GM19328 (cell line): ENCODE measurements at regions not wholly inside any gene's neighbourhood (a gene's known extent, or its start where the extent isn't known, plus 50 kb on each side); places are given as distances from the start of the nearest gene placed in this dataset.

Experiments used
- ATAC-seq: cut with Tn5 transposase; IDR thresholded peaks from one replicate; pipeline ENCODE4 v1.9.1; 2021; ENCODE audit warnings: mild to moderate bottlenecking, moderate library complexity; ENCODE audit not compliant: unreplicated experiment

GRCh38 chr2:16051841-16052564, 111.7 kb downstream of the MYCN start:
- ATAC-seq = no peak

- ATAC-seq = no peak
Observed at GRCh38 chr2:16050908-16051489, 110.6 kb downstream of the MYCN start.

DNA sequence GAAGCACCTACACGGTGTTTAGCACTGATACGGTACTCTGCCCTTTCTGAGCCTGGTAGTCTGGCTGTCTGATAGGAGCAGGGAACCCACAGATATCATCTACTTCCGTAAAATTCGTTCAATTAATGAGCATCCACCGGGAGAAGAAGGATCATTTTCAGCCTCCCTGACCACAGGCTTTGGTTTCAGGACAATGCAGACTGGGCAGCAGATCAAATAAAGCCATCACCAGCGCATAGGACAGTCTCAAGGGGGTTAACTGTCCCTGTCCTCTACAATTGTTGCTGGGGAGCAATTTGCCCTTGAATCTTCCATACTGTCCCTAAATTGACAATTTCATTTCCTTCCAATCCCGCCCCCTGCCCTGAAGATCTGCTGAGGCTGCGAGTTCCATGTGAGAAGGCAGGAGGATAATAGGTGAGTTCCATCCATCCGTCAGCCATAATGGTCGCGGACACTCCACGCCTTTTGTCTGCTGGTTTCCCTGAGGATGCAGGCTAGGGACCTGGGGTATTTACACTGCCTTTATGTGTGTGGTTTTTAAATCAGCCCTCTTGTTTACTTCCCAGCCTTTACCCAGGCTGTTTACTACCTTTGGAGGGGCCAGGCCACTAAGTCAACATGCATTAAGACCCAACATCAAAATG, 110.0 kb downstream of the MYCN start:
- no peak for ATAC-seq

GRCh38 chr2:16049406-16049805, 109.1 kb downstream of the MYCN start:
- ATAC-seq = no peak

DNA sequence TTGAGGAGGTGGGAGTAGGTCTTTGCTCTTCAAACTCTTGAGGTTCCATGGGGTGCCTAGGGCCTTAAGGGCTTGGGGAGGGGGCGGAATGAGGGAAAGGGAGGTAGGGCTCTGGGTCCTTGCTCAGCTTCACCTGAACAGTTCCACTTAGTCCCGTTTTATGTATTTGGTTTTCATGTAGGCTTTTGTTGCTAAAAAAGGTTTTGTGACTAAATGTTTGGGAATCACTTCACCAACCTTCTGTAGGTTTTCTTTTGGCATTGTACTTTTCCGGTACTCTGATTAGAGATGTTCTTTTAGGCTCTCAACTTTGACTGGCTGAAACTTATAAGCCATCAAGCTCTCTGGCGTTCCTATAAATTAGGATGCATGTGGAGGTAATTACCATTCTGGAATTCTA, 108.1 kb downstream of the MYCN start:
- ATAC-seq = no peak

GRCh38 chr2:16047701-16048100, 107.4 kb downstream of the MYCN start:
- ATAC-seq = no peak

DNA sequence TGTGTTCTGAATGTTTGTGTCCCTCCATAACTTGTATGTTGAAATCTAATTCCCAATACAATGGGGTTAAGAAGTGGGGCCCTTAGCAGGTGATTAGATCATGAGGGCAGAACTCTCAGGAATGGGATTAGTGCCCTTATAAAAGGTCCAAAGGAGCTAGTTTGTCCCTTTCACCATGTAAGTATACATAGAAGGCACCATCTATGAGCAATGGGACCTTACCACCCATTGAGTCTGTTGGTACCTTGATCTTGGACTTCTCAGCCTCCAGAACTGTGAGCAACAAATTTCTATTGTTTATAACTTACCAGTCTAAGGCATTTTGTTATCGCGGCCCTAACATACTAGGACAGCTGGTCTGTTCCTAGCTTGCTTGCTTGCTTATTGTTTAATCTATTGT, 106.3 kb downstream of the MYCN start:
- ATAC-seq = no peak

DNA sequence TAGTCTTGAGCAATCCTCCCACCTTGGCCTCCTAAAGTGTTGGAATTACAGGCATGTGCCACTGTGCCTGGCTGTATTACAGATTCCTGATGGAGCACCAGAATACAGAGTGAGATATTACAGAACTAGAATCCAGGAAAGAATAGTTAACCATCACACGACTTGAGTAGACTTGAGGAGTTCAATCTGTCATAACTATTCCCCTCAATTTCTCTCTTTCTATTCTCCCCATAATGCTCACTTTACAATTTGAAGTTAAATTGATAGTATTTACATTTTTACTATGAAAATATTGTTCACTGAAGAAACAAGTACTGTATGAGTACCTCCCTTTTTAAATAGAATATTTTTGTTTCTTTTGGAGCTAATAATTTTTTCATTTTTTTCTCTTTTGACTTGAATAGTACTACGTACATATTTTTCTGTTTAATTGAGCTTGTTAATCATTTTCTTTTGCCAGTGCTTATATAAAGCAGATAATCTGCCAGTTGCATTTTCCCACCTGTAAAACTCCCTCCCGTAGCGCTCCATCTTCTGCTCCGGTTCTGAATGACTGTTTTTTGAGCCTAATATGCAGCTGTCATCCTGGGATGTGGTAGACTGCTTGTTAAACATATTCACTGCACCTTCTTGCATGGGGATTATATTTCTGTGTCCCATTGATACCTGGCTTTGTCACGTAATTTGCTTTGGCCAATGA, 105.5 kb downstream of the MYCN start:
- ATAC-seq = no peak

GRCh38 chr2:16044946-16045456, 104.7 kb downstream of the MYCN start:
- ATAC-seq = no peak

- no peak for ATAC-seq
Observed at GRCh38 chr2:16043627-16044026, 103.3 kb downstream of the MYCN start.

GRCh38 chr2:16043192-16043591, 102.8 kb downstream of the MYCN start:
- no peak for ATAC-seq

GRCh38 chr2:16042201-16042700, 101.9 kb downstream of the MYCN start:
- ATAC-seq = no peak

GRCh38 chr2:16040271-16041010, 100.1 kb downstream of the MYCN start:
- no peak for ATAC-seq

DNA sequence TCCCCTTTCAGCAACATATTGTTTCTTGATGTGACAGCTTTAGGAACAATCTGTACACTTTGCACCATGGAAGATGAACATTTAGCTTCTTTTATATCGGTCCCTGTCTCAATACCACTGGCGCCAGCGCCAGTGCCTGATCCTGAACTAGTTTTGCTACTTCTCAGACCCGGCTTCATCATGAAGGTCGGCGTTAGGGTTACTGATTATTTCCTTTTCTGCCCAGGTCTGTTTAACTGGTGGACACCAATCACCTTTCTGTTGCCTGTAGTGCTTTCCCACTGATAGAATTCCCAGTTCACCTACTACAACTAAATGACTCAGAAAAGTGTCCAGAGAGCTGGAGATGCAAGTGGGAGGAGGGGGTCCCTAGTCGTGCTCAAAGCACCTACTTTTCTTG, 99.5 kb downstream of the MYCN start:
- no peak for ATAC-seq

DNA sequence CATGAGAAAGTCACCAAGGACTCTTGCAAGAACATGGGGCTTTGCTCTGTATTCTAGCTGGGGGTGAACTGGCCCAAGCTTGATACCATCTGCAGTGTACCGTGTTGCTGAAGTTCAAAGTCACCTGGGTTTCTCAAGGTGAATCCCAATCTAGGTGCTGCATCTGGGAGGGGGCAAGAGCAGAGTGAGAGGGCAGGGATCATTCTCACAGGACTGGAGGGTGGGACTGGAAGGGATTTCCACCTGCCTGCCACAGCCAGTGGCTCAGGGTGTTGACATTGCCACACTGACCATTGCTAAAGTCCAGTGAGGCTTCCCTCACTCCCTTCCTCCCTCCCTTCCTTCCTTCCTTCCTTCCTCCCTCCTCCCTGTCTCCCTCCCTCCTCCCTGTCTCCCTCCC, 98.7 kb downstream of the MYCN start:
- no peak for ATAC-seq

- no peak for ATAC-seq
Observed at GRCh38 chr2:16038621-16039020, 98.3 kb downstream of the MYCN start.

DNA sequence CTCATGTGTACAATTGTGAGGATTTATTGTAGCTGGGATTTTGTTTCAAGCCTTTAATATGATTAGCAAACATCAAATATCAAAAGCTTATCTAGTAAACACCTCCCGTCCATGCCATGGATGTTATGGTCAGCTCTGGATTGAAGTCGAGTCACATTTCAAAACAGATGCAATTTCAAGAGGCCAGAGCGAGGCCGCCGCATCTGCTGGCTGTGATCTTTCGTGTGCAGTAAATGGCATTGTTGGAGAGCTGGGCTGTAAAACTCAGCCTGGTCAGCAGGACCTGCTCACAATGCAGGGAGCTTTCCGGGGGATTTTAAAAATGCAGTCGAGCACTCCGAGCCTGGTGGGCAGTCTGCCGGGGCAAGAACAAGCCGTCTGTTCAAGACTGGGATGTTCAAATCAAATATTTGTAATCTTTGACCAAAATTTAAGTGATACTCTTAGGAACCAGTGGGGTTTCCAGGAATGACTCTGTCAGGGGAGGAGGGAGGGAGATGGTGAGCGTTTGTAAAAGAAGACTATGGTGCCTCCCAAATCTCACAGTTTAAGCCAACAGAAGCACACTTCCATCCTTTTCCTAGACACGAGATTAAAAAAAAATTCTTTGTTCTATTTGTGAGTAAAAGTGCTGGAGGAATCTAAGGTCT, 97.6 kb downstream of the MYCN start:
- ATAC-seq = no peak

GRCh38 chr2:16036951-16037350, 96.6 kb downstream of the MYCN start:
- ATAC-seq = no peak

- ATAC-seq = no peak
Observed at GRCh38 chr2:16035747-16036745, 95.7 kb downstream of the MYCN start.
